ENCODE measurements at regions not wholly inside any gene's neighbourhood (a gene's known extent, or its start where the extent isn't known, plus 50 kb on each side); places are given as distances from the start of the nearest gene placed in this dataset.

- no peak overlapping the region for H3K27ac ChIP-seq (replicated peaks in 1 of 4)
- H3K9me3 ChIP-seq = no peaks in the 10 kb centered on the region
- intact Hi-C loops (cut with DNase I) = no loop called here
- H3K4me3 ChIP-seq = no peak overlapping the region
- H3K36me3 ChIP-seq = no peaks in the 10 kb centered on the region
- TF ChIP-seq POLR2AphosphoS5 (IDR thresholded peaks at IDR 0.05) (no peak), POLR2A (IDR thresholded peaks at IDR 0.05; ENCODE audit: low read depth) (no peak), EP300 (IDR thresholded peaks at IDR 0.05) (no peak), CTCF (IDR thresholded peaks at IDR 0.05) (no peak)
- peaks cover 0 to 7% (median 0%) of the 10 kb centered on the region in 4 donors for H3K4me1 ChIP-seq
- 77% methylated on average over 3 of the region's 3 CpGs for WGBS
- DNase-seq (ENCODE audit: extremely low spot score) = no peak
- H3K27me3 ChIP-seq = no peaks in the 10 kb centered on the region
Measured at GRCh38 chr1:225707824-225708223, 54.9 kb upstream of the ENAH start.

- 96% methylated on average over 4 of the region's 4 CpGs for WGBS
- Histone ChIP-seq H3K4me1 (peaks cover 0 to 7% (median 0%) of the 10 kb centered on the region in 4 donors), H3K27me3 (no peaks in the 10 kb centered on the region), H3K36me3 (no peaks in the 10 kb centered on the region), H3K4me3 (no peak overlapping the region), H3K9me3 (no peaks in the 10 kb centered on the region), H3K27ac (replicated peaks in 1 of 4) (no peak overlapping the region)
- intact Hi-C loops (cut with DNase I) = no loop called here
- TF ChIP-seq POLR2A (IDR thresholded peaks at IDR 0.05; ENCODE audit: low read depth) = no peak
- no peak for TF ChIP-seq CTCF (IDR thresholded peaks at IDR 0.05)
- no peak for TF ChIP-seq POLR2AphosphoS5 (IDR thresholded peaks at IDR 0.05)
- no peak for TF ChIP-seq EP300 (IDR thresholded peaks at IDR 0.05)
- DNase-seq (ENCODE audit: extremely low spot score) = no peak
Measured at GRCh38 chr1:225709101-225709500, 56.2 kb upstream of the ENAH start.

- no peak overlapping the region for H3K4me3 ChIP-seq
- no peaks in the 10 kb centered on the region for H3K9me3 ChIP-seq
- 64% methylated on average over 5 of the region's 5 CpGs for WGBS
- H3K36me3 ChIP-seq = no peaks in the 10 kb centered on the region
- DNase-seq (ENCODE audit: extremely low spot score) = no peak
- intact Hi-C loops (cut with DNase I) = no loop called here
- H3K4me1 ChIP-seq = peaks cover 0 to 7% (median 1%) of the 10 kb centered on the region in 4 donors
- TF ChIP-seq EP300 (IDR thresholded peaks at IDR 0.05) (no peak), CTCF (IDR thresholded peaks at IDR 0.05) (no peak), POLR2AphosphoS5 (IDR thresholded peaks at IDR 0.05) (peak in 1 of 2 donors; percentile 32)
- H3K27ac ChIP-seq (replicated peaks in 1 of 4) = no peak overlapping the region
- no peaks in the 10 kb centered on the region for H3K27me3 ChIP-seq
Measured at GRCh38 chr1:225710804-225711203, 57.9 kb upstream of the ENAH start.

GRCh38 chr1:225711236-225711937 lies 58.5 kb upstream of the ENAH start:
- Histone ChIP-seq H3K4me1 (peaks cover 0 to 7% (median 1%) of the 10 kb centered on the region in 4 donors), H3K9me3 (no peaks in the 10 kb centered on the region), H3K4me3 (no peak overlapping the region), H3K36me3 (no peaks in the 10 kb centered on the region), H3K27ac (replicated peaks in 1 of 4) (no peak overlapping the region), H3K27me3 (no peaks in the 10 kb centered on the region)
- WGBS = 78% methylated on average over 4 of the region's 4 CpGs
- intact Hi-C loops (cut with DNase I) = no loop called here
- no peak for DNase-seq (ENCODE audit: extremely low spot score)
- TF ChIP-seq POLR2AphosphoS5 (IDR thresholded peaks at IDR 0.05) (no peak), CTCF (IDR thresholded peaks at IDR 0.05) (no peak), POLR2A (IDR thresholded peaks at IDR 0.05; ENCODE audit: low read depth) (no peak), EP300 (IDR thresholded peaks at IDR 0.05) (no peak)

- no peak overlapping the region for H3K4me3 ChIP-seq
- peaks cover 0 to 7% (median 1%) of the 10 kb centered on the region in 4 donors for H3K4me1 ChIP-seq
- TF ChIP-seq EP300 (IDR thresholded peaks at IDR 0.05) (no peak), POLR2AphosphoS5 (IDR thresholded peaks at IDR 0.05) (no peak), CTCF (IDR thresholded peaks at IDR 0.05) (no peak), POLR2A (IDR thresholded peaks at IDR 0.05; ENCODE audit: low read depth) (no peak)
- H3K36me3 ChIP-seq = no peaks in the 10 kb centered on the region
- DNase-seq (ENCODE audit: extremely low spot score) = no peak
- H3K27ac ChIP-seq (replicated peaks in 1 of 4) = no peak overlapping the region
- 81% methylated on average over 4 of the region's 4 CpGs for WGBS
- H3K27me3 ChIP-seq = no peaks in the 10 kb centered on the region
- intact Hi-C loops (cut with DNase I) = no loop called here
- no peaks in the 10 kb centered on the region for H3K9me3 ChIP-seq
Measured at GRCh38 chr1:225712391-225712790, 59.5 kb upstream of the ENAH start.

Data from esophagus muscularis mucosa (tissue), 4 donors.